Endodermal cell (in vitro differentiated cells): ENCODE measurements at regions not wholly inside any gene's neighbourhood (a gene's known extent, or its start where the extent isn't known, plus 50 kb on each side); places are given as distances from the start of the nearest gene placed in this dataset.
"Not testable (repeated sequence)": the region's sequence is repeated elsewhere in the genome, so short reads cannot be mapped to it uniquely, and the experiment has no call there.

ENCODE experiments used
- DNase-seq: peaks from one replicate; pipeline ENCODE4 v3.0.0-alpha.2; 2017
- H3K27ac ChIP-seq: 2 replicates; pipeline ENCODE4 v1.5.1; 2013; ENCODE audit warnings: mild to moderate bottlenecking, low read depth, low read length, moderate library complexity
- H3K27me3 ChIP-seq: 2 replicates; pipeline ENCODE4 v1.6.1; 2013; ENCODE audit warnings: mild to moderate bottlenecking, low read length, moderate library complexity; ENCODE audit not compliant: insufficient read depth, control insufficient read depth, poor library complexity, severe bottlenecking
- H3K36me3 ChIP-seq: 2 replicates; pipeline ENCODE4 v1.7.0; 2013; ENCODE audit warnings: mild to moderate bottlenecking, low read length, moderate library complexity; ENCODE audit not compliant: control insufficient read depth, insufficient read depth
- H3K4me1 ChIP-seq: one replicate; pipeline ENCODE4 v1.7.0; 2013; ENCODE audit warnings: low read length; ENCODE audit not compliant: control insufficient read depth, insufficient read depth
- H3K4me3 ChIP-seq: 2 replicates; pipeline ENCODE4 v1.5.1; 2013; ENCODE audit warnings: mild to moderate bottlenecking, low read length, moderate library complexity
- H3K9ac ChIP-seq: 2 replicates; pipeline ENCODE4 v1.6.1; 2013; ENCODE audit warnings: mild to moderate bottlenecking, low read length, moderate library complexity; ENCODE audit not compliant: poor library complexity, severe bottlenecking; ENCODE audit errors: extremely low read depth
- H3K9me3 ChIP-seq: 2 replicates; pipeline ENCODE4 v1.6.1; 2013; ENCODE audit warnings: mild to moderate bottlenecking, low read length, moderate library complexity; ENCODE audit not compliant: control insufficient read depth
- H3K27ac Mint-ChIP-seq: 2 replicates; pipeline ENCODE4 v1.8.0; 2020; ENCODE audit warnings: mixed read lengths
- H3K27me3 Mint-ChIP-seq: 2 replicates; pipeline ENCODE4 v1.8.0; 2021; ENCODE audit warnings: mild to moderate bottlenecking, mixed read lengths; ENCODE audit not compliant: insufficient read depth
- H3K36me3 Mint-ChIP-seq: 2 replicates; pipeline ENCODE4 v1.8.0; 2020; ENCODE audit warnings: low read depth, mixed read lengths
- H3K4me1 Mint-ChIP-seq: 2 replicates; pipeline ENCODE4 v1.8.0; 2020; ENCODE audit warnings: mixed read lengths
- H3K4me3 Mint-ChIP-seq: 2 replicates; pipeline ENCODE4 v1.8.0; 2020; ENCODE audit warnings: mild to moderate bottlenecking, moderate library complexity, mixed read lengths
- H3K9me3 Mint-ChIP-seq: 2 replicates; pipeline ENCODE4 v1.8.0; 2020; ENCODE audit warnings: mild to moderate bottlenecking, mixed read lengths
- CTCF ChIP-seq: fragments of 200-600 bp; sonication (generic); conservative IDR thresholded peaks from 2 replicates; pipeline ENCODE4 v1.5.0; 2021; ENCODE audit warnings: antibody characterized with exemption, mild to moderate bottlenecking
- WGBS, 2 experiments: methylation state at CpG; one replicate each; pipeline versions ENCODE4 v1.1.5 to v1.1.7; 2013; ENCODE audit warnings: missing lambda C conversion rate in 2 of 2, mixed read lengths in 1 of 2; ENCODE audit not compliant: insufficient coverage in 1 of 2, insufficient read length in 1 of 2; 5-methylcytosine and 5-hydroxymethylcytosine counted together

GRCh38 chr22:11360632-11361031 is 4167.4 kb upstream of the OR11H1 start:
- Histone ChIP-seq H3K27ac (no peak overlapping the region), H3K9me3 (peaks cover 70% of the 10 kb centered on the region), H3K36me3 (no peaks in the 10 kb centered on the region), H3K27me3 (no peaks in the 10 kb centered on the region), H3K9ac (no peak overlapping the region), H3K4me3 (no peak overlapping the region), H3K4me1 (no peaks in the 10 kb centered on the region)
- H3K36me3 Mint-ChIP-seq = peaks cover 4% of the 10 kb centered on the region
- peaks cover 91% of the 10 kb centered on the region for H3K9me3 Mint-ChIP-seq
- H3K4me1 Mint-ChIP-seq = no peaks in the 10 kb centered on the region
- DNase-seq = no peak
- H3K27ac Mint-ChIP-seq = no peak overlapping the region
- H3K27me3 Mint-ChIP-seq = no peaks in the 10 kb centered on the region
- H3K4me3 Mint-ChIP-seq = no peak overlapping the region
- 70 to 78% methylated on average over 9 to 12 of the region's 12 CpGs for WGBS, 2 experiments
- TF ChIP-seq CTCF = no peak

GRCh38 chr22:11361496-11361895 is 4166.5 kb upstream of the OR11H1 start:
- H3K4me1 Mint-ChIP-seq, H3K36me3 Mint-ChIP-seq, H3K4me1 ChIP-seq, H3K27ac ChIP-seq, DNase-seq, H3K27me3 ChIP-seq, H3K27me3 Mint-ChIP-seq, H3K4me3 Mint-ChIP-seq, H3K4me3 ChIP-seq, H3K9ac ChIP-seq, H3K36me3 ChIP-seq, H3K27ac Mint-ChIP-seq: not testable (repeated sequence)
- H3K9me3 Mint-ChIP-seq = peaks cover 94% of the 10 kb centered on the region
- peaks cover 76% of the 10 kb centered on the region for H3K9me3 ChIP-seq
- 68 to 74% methylated on average over 10 of the region's 10 CpGs for WGBS, 2 experiments

GRCh38 chr22:11369612-11370307 is 4158.2 kb upstream of the OR11H1 start:
- not testable (repeated sequence) for DNase-seq, H3K36me3 Mint-ChIP-seq, H3K4me3 Mint-ChIP-seq, H3K27ac ChIP-seq, H3K27ac Mint-ChIP-seq, H3K36me3 ChIP-seq, H3K27me3 Mint-ChIP-seq, H3K4me1 ChIP-seq, H3K27me3 ChIP-seq, H3K4me1 Mint-ChIP-seq, H3K9ac ChIP-seq, H3K4me3 ChIP-seq
- peaks cover 76% of the 10 kb centered on the region for H3K9me3 Mint-ChIP-seq
- 100% methylated on average over 1 of the region's 2 CpGs; no CpG with 5 or more reads in 1 of the 2 experiments for WGBS, 2 experiments
- H3K9me3 ChIP-seq = peaks cover 66% of the 10 kb centered on the region

GRCh38 chr22:11370311-11370710 is 4157.7 kb upstream of the OR11H1 start:
- H3K4me1 Mint-ChIP-seq, H3K27ac ChIP-seq, DNase-seq, H3K36me3 Mint-ChIP-seq, H3K27me3 ChIP-seq, H3K27ac Mint-ChIP-seq, H3K4me3 ChIP-seq, H3K4me3 Mint-ChIP-seq, H3K4me1 ChIP-seq, H3K9ac ChIP-seq, H3K27me3 Mint-ChIP-seq, H3K36me3 ChIP-seq: not testable (repeated sequence)
- no CpG with 5 or more reads among the region's 1 CpG for WGBS, 2 experiments
- peaks cover 64% of the 10 kb centered on the region for H3K9me3 ChIP-seq
- H3K9me3 Mint-ChIP-seq = peaks cover 77% of the 10 kb centered on the region
